ENCODE measurements at regions not wholly inside any gene's neighbourhood (a gene's known extent, or its start where the extent isn't known, plus 50 kb on each side); places are given as distances from the start of the nearest gene placed in this dataset.

DNA sequence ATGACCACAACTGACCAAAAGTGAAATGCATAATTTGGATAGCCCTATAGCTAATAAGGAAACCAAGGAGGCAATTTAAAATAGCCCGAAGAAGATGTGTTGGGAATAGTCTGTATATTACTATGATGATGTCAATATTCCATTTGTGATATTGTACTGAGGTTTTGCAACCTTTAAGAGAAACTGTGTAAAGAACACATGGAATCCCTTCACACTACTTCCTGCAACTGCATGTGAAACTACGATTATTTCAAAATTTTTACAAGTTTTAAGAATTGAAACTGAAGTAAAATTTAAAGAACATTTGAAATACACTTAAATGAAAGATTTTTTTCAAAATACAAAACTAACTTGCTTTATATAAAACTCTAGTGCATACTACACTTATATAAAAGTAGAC lies 504.3 kb upstream of the ID2 start:
- no peak for DNase-seq (ENCODE audit: low read depth)
- no peak overlapping the region for H3K4me3 ChIP-seq (ENCODE audit: low read depth, low read length)
- no peak for TF ChIP-seq POLR2A (IDR thresholded peaks at IDR 0.05; ENCODE audit: extremely low read depth, insufficient read length)
- TF ChIP-seq, protein P1, sequence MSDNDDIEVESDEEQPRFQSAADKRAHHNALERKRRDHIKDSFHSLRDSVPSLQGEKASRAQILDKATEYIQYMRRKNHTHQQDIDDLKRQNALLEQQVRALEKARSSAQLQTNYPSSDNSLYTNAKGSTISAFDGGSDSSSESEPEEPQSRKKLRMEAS (IDR thresholded peaks at IDR 0.05; ENCODE audit: low read depth, low read length), result no peak
- no peak for TF ChIP-seq MYC (IDR thresholded peaks at IDR 0.05; ENCODE audit: low read depth, low read length)
- TF ChIP-seq, protein P2, sequence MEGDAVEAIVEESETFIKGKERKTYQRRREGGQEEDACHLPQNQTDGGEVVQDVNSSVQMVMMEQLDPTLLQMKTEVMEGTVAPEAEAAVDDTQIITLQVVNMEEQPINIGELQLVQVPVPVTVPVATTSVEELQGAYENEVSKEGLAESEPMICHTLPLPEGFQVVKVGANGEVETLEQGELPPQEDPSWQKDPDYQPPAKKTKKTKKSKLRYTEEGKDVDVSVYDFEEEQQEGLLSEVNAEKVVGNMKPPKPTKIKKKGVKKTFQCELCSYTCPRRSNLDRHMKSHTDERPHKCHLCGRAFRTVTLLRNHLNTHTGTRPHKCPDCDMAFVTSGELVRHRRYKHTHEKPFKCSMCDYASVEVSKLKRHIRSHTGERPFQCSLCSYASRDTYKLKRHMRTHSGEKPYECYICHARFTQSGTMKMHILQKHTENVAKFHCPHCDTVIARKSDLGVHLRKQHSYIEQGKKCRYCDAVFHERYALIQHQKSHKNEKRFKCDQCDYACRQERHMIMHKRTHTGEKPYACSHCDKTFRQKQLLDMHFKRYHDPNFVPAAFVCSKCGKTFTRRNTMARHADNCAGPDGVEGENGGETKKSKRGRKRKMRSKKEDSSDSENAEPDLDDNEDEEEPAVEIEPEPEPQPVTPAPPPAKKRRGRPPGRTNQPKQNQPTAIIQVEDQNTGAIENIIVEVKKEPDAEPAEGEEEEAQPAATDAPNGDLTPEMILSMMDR (IDR thresholded peaks at IDR 0.05; ENCODE audit: low read depth, low read length), result no peak

DNA sequence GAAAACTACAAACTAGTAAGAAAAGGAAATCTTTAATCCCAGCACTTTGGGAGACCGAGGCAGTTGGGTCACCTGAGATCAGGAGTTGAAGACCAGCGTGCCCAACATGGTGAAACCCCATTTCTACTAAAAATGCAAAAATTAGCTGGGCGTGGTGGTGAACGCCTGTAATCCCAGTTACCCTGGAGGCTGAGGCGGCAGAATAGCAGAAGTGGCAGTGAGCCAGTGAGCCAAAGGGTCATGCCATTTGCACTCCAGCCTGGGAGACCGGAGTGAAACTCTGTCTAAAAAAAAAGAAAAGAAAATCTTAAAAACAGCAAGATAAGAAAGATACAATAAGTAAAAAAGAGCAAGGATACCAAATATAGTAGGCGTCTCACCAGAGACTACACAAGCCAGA lies 502.9 kb upstream of the ID2 start:
- TF ChIP-seq MYC (IDR thresholded peaks at IDR 0.05; ENCODE audit: low read depth, low read length) (no peak), POLR2A (IDR thresholded peaks at IDR 0.05; ENCODE audit: extremely low read depth, insufficient read length) (no peak)
- TF ChIP-seq, protein P1 (IDR thresholded peaks at IDR 0.05; ENCODE audit: low read depth, low read length), result no peak
- TF ChIP-seq, protein P2 (IDR thresholded peaks at IDR 0.05; ENCODE audit: low read depth, low read length), result no peak
- no peak overlapping the region for H3K4me3 ChIP-seq (ENCODE audit: low read depth, low read length)
- DNase-seq (ENCODE audit: low read depth), result no peak

DNA sequence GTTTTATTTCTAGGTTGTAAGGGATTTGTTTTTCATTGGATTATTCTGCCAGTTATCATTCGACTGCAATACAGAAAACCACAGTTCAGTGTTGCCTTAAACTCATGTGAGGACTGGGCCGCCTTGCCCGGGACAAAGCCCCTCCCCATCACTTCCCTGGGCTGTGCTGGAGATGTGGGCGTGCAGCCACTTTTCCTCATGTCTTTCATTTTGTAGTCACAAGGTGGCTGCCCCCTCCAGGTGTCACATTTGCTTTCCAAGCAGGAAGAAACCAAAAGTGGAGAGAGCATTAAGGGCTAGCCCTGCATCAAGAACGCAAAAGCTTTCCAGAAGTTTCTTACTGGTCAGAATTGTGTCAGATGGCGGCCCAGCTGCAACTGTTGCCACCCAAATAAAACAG lies 492.5 kb upstream of the ID2 start:
- no peak for DNase-seq (ENCODE audit: low read depth)
- no peak overlapping the region for H3K4me3 ChIP-seq (ENCODE audit: low read depth, low read length)
- no peak for TF ChIP-seq POLR2A (IDR thresholded peaks at IDR 0.05; ENCODE audit: extremely low read depth, insufficient read length)
- TF ChIP-seq, protein P1 (IDR thresholded peaks at IDR 0.05; ENCODE audit: low read depth, low read length), result no peak
- TF ChIP-seq, protein P2 (IDR thresholded peaks at IDR 0.05; ENCODE audit: low read depth, low read length), result no peak
- TF ChIP-seq MYC (IDR thresholded peaks at IDR 0.05; ENCODE audit: low read depth, low read length), result no peak

DNA sequence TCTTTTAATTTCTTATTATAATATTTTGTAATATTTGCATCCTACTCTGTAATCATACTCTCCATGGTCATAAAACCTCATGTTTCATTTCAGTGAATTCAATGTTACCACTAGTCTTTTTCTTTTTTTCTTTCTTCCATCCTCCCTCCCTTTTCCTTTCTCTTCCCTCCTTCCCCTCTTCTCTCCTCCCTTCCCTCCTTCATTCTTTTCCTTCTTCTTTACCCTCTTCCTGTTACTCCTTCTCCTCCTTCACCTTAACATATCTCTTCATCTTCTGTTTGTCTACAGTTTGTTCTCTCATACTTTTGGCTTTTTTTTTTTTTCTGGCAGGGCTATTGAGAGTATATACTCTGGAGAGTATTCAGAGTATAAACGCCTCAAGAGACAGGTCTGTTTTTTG lies 491.6 kb upstream of the ID2 start:
- no peak overlapping the region for H3K4me3 ChIP-seq (ENCODE audit: low read depth, low read length)
- no peak for DNase-seq (ENCODE audit: low read depth)
- TF ChIP-seq POLR2A (IDR thresholded peaks at IDR 0.05; ENCODE audit: extremely low read depth, insufficient read length), result no peak
- TF ChIP-seq, protein P1 (IDR thresholded peaks at IDR 0.05; ENCODE audit: low read depth, low read length), result no peak
- TF ChIP-seq, protein P2 (IDR thresholded peaks at IDR 0.05; ENCODE audit: low read depth, low read length), result no peak
- no peak for TF ChIP-seq MYC (IDR thresholded peaks at IDR 0.05; ENCODE audit: low read depth, low read length)

DNA sequence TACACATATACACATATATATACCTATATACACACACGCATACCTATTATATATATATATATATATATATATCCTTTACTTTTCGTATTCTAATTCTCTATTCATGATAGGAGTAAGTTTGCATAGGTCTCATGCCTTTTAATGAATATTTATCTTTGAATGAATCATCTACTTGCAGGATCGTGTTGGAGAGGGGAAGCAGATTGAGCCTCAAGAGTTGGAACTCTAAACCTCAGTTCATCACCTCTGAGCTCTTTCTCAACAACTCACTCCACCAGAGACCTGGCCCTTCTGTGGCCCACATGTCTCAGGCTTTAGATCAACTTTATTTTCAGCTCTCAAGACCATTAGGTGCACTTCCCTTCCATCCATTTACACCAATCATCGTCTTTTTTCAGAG lies 490.4 kb upstream of the ID2 start:
- DNase-seq (ENCODE audit: low read depth), result no peak
- H3K4me3 ChIP-seq (ENCODE audit: low read depth, low read length), result no peak overlapping the region
- TF ChIP-seq MYC (IDR thresholded peaks at IDR 0.05; ENCODE audit: low read depth, low read length), result no peak
- TF ChIP-seq, protein P2 (IDR thresholded peaks at IDR 0.05; ENCODE audit: low read depth, low read length), result no peak
- no peak for TF ChIP-seq POLR2A (IDR thresholded peaks at IDR 0.05; ENCODE audit: extremely low read depth, insufficient read length)
- TF ChIP-seq, protein P1 (IDR thresholded peaks at IDR 0.05; ENCODE audit: low read depth, low read length), result no peak

DNA sequence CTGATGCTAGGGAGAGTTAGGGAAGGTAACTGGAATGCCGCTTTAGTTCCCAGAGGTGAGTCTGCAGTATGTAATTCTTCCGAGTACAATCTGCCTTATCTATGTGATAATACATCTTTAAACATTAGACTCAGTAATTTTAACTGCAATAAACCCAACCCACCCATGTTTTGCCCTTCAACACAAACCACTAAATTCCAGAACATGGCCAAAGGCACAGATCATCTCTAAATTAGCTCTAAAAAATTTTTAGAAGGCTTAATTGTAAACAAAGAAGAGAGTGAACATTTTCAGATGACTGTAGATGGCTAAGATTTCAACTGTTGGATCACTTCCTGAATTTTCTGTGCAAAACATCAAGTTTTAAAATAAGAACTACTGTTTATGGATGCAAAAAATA lies 488.7 kb upstream of the ID2 start:
- TF ChIP-seq MYC (IDR thresholded peaks at IDR 0.05; ENCODE audit: low read depth, low read length), result no peak
- TF ChIP-seq, protein P2 (IDR thresholded peaks at IDR 0.05; ENCODE audit: low read depth, low read length), result no peak
- TF ChIP-seq, protein P1 (IDR thresholded peaks at IDR 0.05; ENCODE audit: low read depth, low read length), result no peak
- no peak overlapping the region for H3K4me3 ChIP-seq (ENCODE audit: low read depth, low read length)
- DNase-seq (ENCODE audit: low read depth), result no peak

All from NB4 (cell line).